ENCODE measurements at regions not wholly inside any gene's neighbourhood (a gene's known extent, or its start where the extent isn't known, plus 50 kb on each side); places are given as distances from the start of the nearest gene placed in this dataset.

DNA sequence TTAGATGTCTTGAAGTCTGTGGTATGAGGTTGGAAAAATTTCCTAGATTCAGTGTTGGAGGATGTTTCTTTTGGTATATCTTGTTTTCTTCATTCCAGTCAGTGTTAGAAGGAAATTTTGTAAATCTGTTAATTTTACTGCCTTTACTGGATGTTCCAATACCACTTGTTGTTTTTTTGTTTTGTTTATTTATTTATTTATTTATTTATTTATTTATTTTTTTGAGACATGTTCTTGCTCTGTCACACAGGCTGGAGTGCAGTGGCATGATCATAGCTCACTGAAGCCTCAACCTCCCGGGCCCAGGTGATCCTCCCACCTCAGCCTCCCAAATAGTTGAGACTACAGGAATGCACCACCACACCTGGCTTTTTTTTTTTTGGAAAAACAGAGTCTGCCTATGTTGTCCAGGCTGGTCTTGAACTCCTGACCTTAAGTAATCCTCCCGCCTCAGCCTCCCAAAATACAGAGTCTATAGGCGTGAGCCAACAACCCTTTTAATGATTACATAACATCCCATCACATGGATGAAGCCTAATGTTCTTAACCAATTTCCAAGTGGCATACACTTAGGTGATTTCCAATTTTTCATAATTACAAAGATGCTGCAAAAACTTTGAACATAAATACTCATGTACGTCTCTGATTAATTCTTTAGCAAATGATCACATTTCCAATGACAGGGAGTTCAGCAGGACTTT, 52.8 kb upstream of the WAC start:
- no peak for TF ChIP-seq CTCF (IDR thresholded peaks at IDR 0.05)
- TF ChIP-seq POLR2A (IDR thresholded peaks at IDR 0.05) = no peak
